Liver (tissue), 8 donors: ENCODE measurements at regions not wholly inside any gene's neighbourhood (a gene's known extent, or its start where the extent isn't known, plus 50 kb on each side); places are given as distances from the start of the nearest gene placed in this dataset.

ENCODE experiments used
- DNase-seq: peaks from one replicate; pipeline ENCODE4 v3.0.0-alpha.2; 2017; ENCODE audit warnings: low spot score
- H3K27ac ChIP-seq, 2 donors: one replicate each; pipeline ENCODE4 v1.7.0; 2013; ENCODE audit warnings: inconsistent platforms in 2 of 2, low read length in 2 of 2, control low read depth in 1 of 2, low read depth in 1 of 2, mild to moderate bottlenecking in 1 of 2
- H3K27me3 ChIP-seq, 4 donors: one replicate each; pipeline versions ENCODE4 v1.6.1 to v1.7.0; 2013; ENCODE audit warnings: low read length in 3 of 4, inconsistent platforms in 1 of 4, mild to moderate bottlenecking in 1 of 4, moderate library complexity in 1 of 4; ENCODE audit not compliant: control insufficient read depth in 4 of 4, insufficient read depth in 4 of 4
- H3K36me3 ChIP-seq, 4 donors: one replicate each; pipeline versions ENCODE4 v1.6.1 to v1.7.0; 2013; ENCODE audit warnings: low read length in 3 of 4, mild to moderate bottlenecking in 3 of 4, low read depth in 1 of 4, moderate library complexity in 1 of 4; ENCODE audit not compliant: control insufficient read depth in 4 of 4, insufficient read depth in 3 of 4
- H3K4me1 ChIP-seq, 4 donors: one replicate each; pipeline versions ENCODE4 v1.6.1 to v1.7.0; 2013; ENCODE audit warnings: low read length in 3 of 4, mild to moderate bottlenecking in 3 of 4, moderate library complexity in 1 of 4; ENCODE audit not compliant: control insufficient read depth in 4 of 4, insufficient read depth in 4 of 4
- H3K4me3 ChIP-seq, 3 donors: one replicate each; pipeline versions ENCODE4 v1.6.1 to v1.7.0; 2013; ENCODE audit warnings: low read length in 3 of 3, control low read depth in 1 of 3, low read depth in 1 of 3, mild to moderate bottlenecking in 1 of 3
- H3K9ac ChIP-seq, 2 donors: one replicate each; pipeline ENCODE4 v1.7.0; 2013; ENCODE audit warnings: low read length in 2 of 2, mild to moderate bottlenecking in 2 of 2, moderate library complexity in 2 of 2, control low read depth in 1 of 2, low read depth in 1 of 2
- H3K9me3 ChIP-seq, 4 donors: one replicate each; pipeline versions ENCODE4 v1.6.1 to v1.7.0; 2013; ENCODE audit warnings: low read length in 3 of 4; ENCODE audit not compliant: control insufficient read depth in 4 of 4
- CTCF ChIP-seq: fragments of 150-350 bp; IDR thresholded peaks from 2 replicates; pipeline ENCODE4 v1.5.1; 2017; ENCODE audit warnings: improper control_type of control experiment, low read depth, low read length; ENCODE audit not compliant: missing input control
- EGR1 ChIP-seq, 2 donors: IDR thresholded peaks; 2 replicates each; pipeline ENCODE4 v1.6.1; 2016 to 2018; ENCODE audit warnings: antibody characterized with exemption in 2 of 2, low read depth in 2 of 2
- FOXA1 ChIP-seq: IDR thresholded peaks from 2 replicates; pipeline ENCODE4 v1.6.1; 2016; ENCODE audit warnings: antibody characterized with exemption
- FOXA2 ChIP-seq: IDR thresholded peaks from 2 replicates; pipeline ENCODE4 v1.6.1; 2016; ENCODE audit warnings: antibody characterized with exemption
- GABPA ChIP-seq, 2 donors: IDR thresholded peaks in 1 of 2; conservative IDR thresholded peaks in 1 of 2; 2 replicates each; pipeline ENCODE4 v1.6.1; 2016; ENCODE audit warnings: antibody characterized with exemption in 2 of 2, mild to moderate bottlenecking in 1 of 2, moderate library complexity in 1 of 2
- HNF4A ChIP-seq, 2 donors: conservative IDR thresholded peaks; 2 replicates each; pipeline ENCODE4 v1.6.1; 2016; ENCODE audit warnings: antibody characterized with exemption in 2 of 2, mild to moderate bottlenecking in 2 of 2
- HNF4G ChIP-seq: IDR thresholded peaks from 2 replicates; pipeline ENCODE4 v1.6.1; 2016; ENCODE audit warnings: antibody characterized with exemption
- JUND ChIP-seq, 2 donors: IDR thresholded peaks; 2 replicates each; pipeline ENCODE4 v1.6.1; 2016; ENCODE audit warnings: antibody characterized with exemption in 2 of 2
- NR2F2 ChIP-seq: IDR thresholded peaks from 2 replicates; pipeline ENCODE4 v1.6.1; 2016; ENCODE audit warnings: antibody characterized with exemption
- RAD21 ChIP-seq, 2 donors: IDR thresholded peaks; 2 replicates each; pipeline ENCODE4 v1.6.1; 2016; ENCODE audit warnings: antibody characterized with exemption in 2 of 2, mild to moderate bottlenecking in 2 of 2
- RXRA ChIP-seq, 2 donors: IDR thresholded peaks; 2 replicates each; pipeline ENCODE4 v1.6.1; 2017 to 2018; ENCODE audit warnings: antibody characterized with exemption in 2 of 2, mild to moderate bottlenecking in 1 of 2
- SP1 ChIP-seq: IDR thresholded peaks from 2 replicates; pipeline ENCODE4 v1.6.1; 2018; ENCODE audit warnings: antibody characterized with exemption, mild to moderate bottlenecking
- TAF1 ChIP-seq: conservative IDR thresholded peaks from 2 replicates; pipeline ENCODE4 v1.6.1; 2016; ENCODE audit warnings: antibody characterized with exemption, mild to moderate bottlenecking
- YY1 ChIP-seq: IDR thresholded peaks from 2 replicates; pipeline ENCODE4 v1.6.1; 2016; ENCODE audit warnings: antibody characterized with exemption, mild to moderate bottlenecking
- WGBS: extraction: QIAGEN DNeasy Blood & Tissue Kit; methylation state at CpG from one replicate; pipeline ENCODE4 v1.1.7; 2013; 5-methylcytosine and 5-hydroxymethylcytosine counted together
- TF ChIP-seq, protein P1 (sequence below): IDR thresholded peaks from 2 replicates; pipeline ENCODE4 v1.6.1; 2016; ENCODE audit warnings: antibody characterized with exemption, mild to moderate bottlenecking
- TF ChIP-seq, protein P2 (sequence below): IDR thresholded peaks from 2 replicates; pipeline ENCODE4 v1.6.1; 2016; ENCODE audit warnings: antibody characterized with exemption
- donor health status: healthy.
- donor health status: healthy.
- donor health status: healthy.
- donor health status: healthy.
- donor health status: healthy.

- TF ChIP-seq, protein P1, sequence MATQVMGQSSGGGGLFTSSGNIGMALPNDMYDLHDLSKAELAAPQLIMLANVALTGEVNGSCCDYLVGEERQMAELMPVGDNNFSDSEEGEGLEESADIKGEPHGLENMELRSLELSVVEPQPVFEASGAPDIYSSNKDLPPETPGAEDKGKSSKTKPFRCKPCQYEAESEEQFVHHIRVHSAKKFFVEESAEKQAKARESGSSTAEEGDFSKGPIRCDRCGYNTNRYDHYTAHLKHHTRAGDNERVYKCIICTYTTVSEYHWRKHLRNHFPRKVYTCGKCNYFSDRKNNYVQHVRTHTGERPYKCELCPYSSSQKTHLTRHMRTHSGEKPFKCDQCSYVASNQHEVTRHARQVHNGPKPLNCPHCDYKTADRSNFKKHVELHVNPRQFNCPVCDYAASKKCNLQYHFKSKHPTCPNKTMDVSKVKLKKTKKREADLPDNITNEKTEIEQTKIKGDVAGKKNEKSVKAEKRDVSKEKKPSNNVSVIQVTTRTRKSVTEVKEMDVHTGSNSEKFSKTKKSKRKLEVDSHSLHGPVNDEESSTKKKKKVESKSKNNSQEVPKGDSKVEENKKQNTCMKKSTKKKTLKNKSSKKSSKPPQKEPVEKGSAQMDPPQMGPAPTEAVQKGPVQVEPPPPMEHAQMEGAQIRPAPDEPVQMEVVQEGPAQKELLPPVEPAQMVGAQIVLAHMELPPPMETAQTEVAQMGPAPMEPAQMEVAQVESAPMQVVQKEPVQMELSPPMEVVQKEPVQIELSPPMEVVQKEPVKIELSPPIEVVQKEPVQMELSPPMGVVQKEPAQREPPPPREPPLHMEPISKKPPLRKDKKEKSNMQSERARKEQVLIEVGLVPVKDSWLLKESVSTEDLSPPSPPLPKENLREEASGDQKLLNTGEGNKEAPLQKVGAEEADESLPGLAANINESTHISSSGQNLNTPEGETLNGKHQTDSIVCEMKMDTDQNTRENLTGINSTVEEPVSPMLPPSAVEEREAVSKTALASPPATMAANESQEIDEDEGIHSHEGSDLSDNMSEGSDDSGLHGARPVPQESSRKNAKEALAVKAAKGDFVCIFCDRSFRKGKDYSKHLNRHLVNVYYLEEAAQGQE, result no peak
- no peak for TF ChIP-seq FOXA1
- TF ChIP-seq HNF4G, result no peak
- no peak for TF ChIP-seq TAF1
- no peak for TF ChIP-seq FOXA2
- no peak for TF ChIP-seq RAD21 (IDR thresholded peaks at IDR 0.05)
These were observed 168.2 kb upstream of the FOXQ1 start (continued) for GRCh38 chr6:1143655-1144054.

- WGBS, result 85% methylated on average over 4 of the region's 4 CpGs
These were observed 172.6 kb upstream of the FOXQ1 start for GRCh38 chr6:1139155-1139890.

DNA sequence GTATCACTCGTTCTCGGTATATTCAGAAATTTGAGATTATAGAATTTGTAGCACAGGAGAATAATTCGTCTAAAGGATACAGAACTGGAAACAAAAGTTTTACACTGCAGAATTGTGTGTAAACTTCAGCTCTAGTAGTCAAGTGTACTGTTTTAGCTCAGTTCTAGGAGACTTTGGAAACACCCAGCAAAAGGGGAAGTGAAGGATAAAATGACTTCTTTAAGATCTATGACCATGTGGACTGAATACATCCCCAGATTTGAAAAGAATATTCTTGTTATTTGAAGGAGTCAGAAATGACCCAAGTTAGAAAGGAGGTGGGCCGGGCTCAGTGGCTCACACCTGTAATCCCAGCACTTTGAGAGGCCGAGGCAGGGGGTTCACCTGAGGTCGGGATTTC, 174.0 kb upstream of the FOXQ1 start:
- Histone ChIP-seq H3K27me3 (no peaks in the 10 kb centered on the region), H3K9me3 (no peaks in the 10 kb centered on the region), H3K9ac (no peak overlapping the region), H3K36me3 (no peaks in the 10 kb centered on the region), H3K4me1 (peaks cover 0 to 4% (median 2%) of the 10 kb centered on the region in 4 donors), H3K27ac (no peak overlapping the region), H3K4me3 (no peak overlapping the region)
- no peak for DNase-seq
- 95% methylated on average over 6 of the region's 6 CpGs for WGBS
- no peak for TF ChIP-seq EGR1 (IDR thresholded peaks at IDR 0.05; ENCODE audit: low read depth in 2 of 2)
- TF ChIP-seq, protein P2, sequence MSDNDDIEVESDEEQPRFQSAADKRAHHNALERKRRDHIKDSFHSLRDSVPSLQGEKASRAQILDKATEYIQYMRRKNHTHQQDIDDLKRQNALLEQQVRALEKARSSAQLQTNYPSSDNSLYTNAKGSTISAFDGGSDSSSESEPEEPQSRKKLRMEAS, result no peak
- TF ChIP-seq FOXA2, result no peak
- TF ChIP-seq JUND (IDR thresholded peaks at IDR 0.05), result no peak
- no peak for TF ChIP-seq YY1
- no peak for TF ChIP-seq HNF4A (conservative IDR thresholded peaks at IDR 0.05)
- TF ChIP-seq GABPA (IDR thresholded peaks at IDR 0.05 in 1 of 2, conservative IDR thresholded peaks at IDR 0.05 in 1 of 2), result no peak
- no peak for TF ChIP-seq SP1
- no peak for TF ChIP-seq FOXA1
- TF ChIP-seq, protein P1, result no peak

More at GRCh38 chr6:1139155-1139890, 172.6 kb upstream of the FOXQ1 start:
- no peak for DNase-seq
- no peak overlapping the region for H3K9ac ChIP-seq
- H3K27me3 ChIP-seq, result no peaks in the 10 kb centered on the region
- no peak overlapping the region for H3K4me3 ChIP-seq
- no peaks in the 10 kb centered on the region for H3K9me3 ChIP-seq
- TF ChIP-seq RXRA (IDR thresholded peaks at IDR 0.05), result no peak
- no peak for TF ChIP-seq NR2F2
- no peak for TF ChIP-seq SP1
- no peak for TF ChIP-seq RAD21 (IDR thresholded peaks at IDR 0.05)
- no peak for TF ChIP-seq EGR1 (IDR thresholded peaks at IDR 0.05; ENCODE audit: low read depth in 2 of 2)
- TF ChIP-seq YY1, result no peak
- TF ChIP-seq FOXA2, result no peak
- no peak for TF ChIP-seq CTCF
- TF ChIP-seq GABPA (IDR thresholded peaks at IDR 0.05 in 1 of 2, conservative IDR thresholded peaks at IDR 0.05 in 1 of 2), result no peak
- TF ChIP-seq FOXA1, result no peak
- no peak overlapping the region for H3K27ac ChIP-seq
- no peaks in the 10 kb centered on the region for H3K36me3 ChIP-seq
- peaks cover 0 to 4% (median 2%) of the 10 kb centered on the region in 4 donors for H3K4me1 ChIP-seq
